Right lobe of liver (tissue), 6 donors: ENCODE measurements at regions not wholly inside any gene's neighbourhood (a gene's known extent, or its start where the extent isn't known, plus 50 kb on each side); places are given as distances from the start of the nearest gene placed in this dataset.
"Not testable (repeated sequence)": the region's sequence is repeated elsewhere in the genome, so short reads cannot be mapped to it uniquely, and the experiment has no call there.

Experiments used
- ATAC-seq, 4 donors: fragments of 200-7000 bp; cut with Tn5 transposase; one replicate each; pipeline ENCODE4 v1.9.1; 2020; ENCODE audit warnings: mild to moderate bottlenecking in 4 of 4, moderate library complexity in 4 of 4
- DNase-seq, 3 donors: peaks; one replicate each; pipeline ENCODE4 v3.0.0-alpha.2; 2020
- H3K27ac ChIP-seq, 3 donors: fragments of 200-600 bp; one replicate each; pipeline ENCODE4 v1.8.0; 2022
- H3K27me3 ChIP-seq, 2 donors: fragments of 200-600 bp; one replicate each; pipeline ENCODE4 v1.8.0; 2022
- H3K36me3 ChIP-seq, 4 donors: fragments of 200-600 bp; sonication (generic) in 1 of 4; one replicate each; pipeline versions ENCODE4 v1.5.1 to v1.8.0; 2017 to 2022; ENCODE audit warnings: control low read depth in 1 of 4
- H3K4me1 ChIP-seq, 4 donors: fragments of 200-600 bp; sonication (generic) in 1 of 4; one replicate each; pipeline versions ENCODE4 v1.5.1 to v1.8.0; 2017 to 2022; ENCODE audit warnings: control low read depth in 1 of 4
- H3K4me3 ChIP-seq, 3 donors: fragments of 200-600 bp; one replicate each; pipeline ENCODE4 v1.8.0; 2022
- H3K9me3 ChIP-seq, 4 donors: fragments of 200-600 bp; sonication (generic) in 1 of 4; one replicate each; pipeline versions ENCODE4 v1.5.1 to v1.8.0; 2017 to 2022; ENCODE audit warnings: control low read depth in 1 of 4
- POLR2A ChIP-seq: fragments of 450-650 bp; IDR thresholded peaks from one replicate; pipeline ENCODE4 v1.6.1; 2017; ENCODE audit warnings: antibody characterized with exemption, mild to moderate bottlenecking
- WGBS: methylation state at CpG from one replicate; pipeline ENCODE4 v1.1.6; 2018; ENCODE audit warnings: low coverage, low lambda C conversion rate; ENCODE audit not compliant: insufficient coverage; ENCODE audit errors: missing lambda C conversion rate; 5-methylcytosine and 5-hydroxymethylcytosine counted together
- intact Hi-C, 2 donors: fragments of 100-400 bp; cut with DNase I; formaldehyde crosslinking; loops; one replicate each; pipeline versions ENCODE4 v1.11.2 to v1.14.1; 2022
- TF ChIP-seq, protein P1 (sequence below), 4 donors: fragments of 200-600 bp in 3 of 4; fragments of 450-650 bp in 1 of 4; IDR thresholded peaks; one replicate each; pipeline versions ENCODE4 v1.5.1 to v1.8.0; 2016 to 2022; ENCODE audit warnings: antibody characterized with exemption in 4 of 4, mild to moderate bottlenecking in 2 of 4
- donor health status: DM: no; HTN: yes; CAD: no.
- donor health status: DM: no; HTN: no; CAD: no.
- donor health status: DM: no; HTN: no; CAD: no.
- donor health status: DM: no; HTN: yes; CAD: no.
- donor health status: DM: no; HTN: yes; CAD: no.

DNA sequence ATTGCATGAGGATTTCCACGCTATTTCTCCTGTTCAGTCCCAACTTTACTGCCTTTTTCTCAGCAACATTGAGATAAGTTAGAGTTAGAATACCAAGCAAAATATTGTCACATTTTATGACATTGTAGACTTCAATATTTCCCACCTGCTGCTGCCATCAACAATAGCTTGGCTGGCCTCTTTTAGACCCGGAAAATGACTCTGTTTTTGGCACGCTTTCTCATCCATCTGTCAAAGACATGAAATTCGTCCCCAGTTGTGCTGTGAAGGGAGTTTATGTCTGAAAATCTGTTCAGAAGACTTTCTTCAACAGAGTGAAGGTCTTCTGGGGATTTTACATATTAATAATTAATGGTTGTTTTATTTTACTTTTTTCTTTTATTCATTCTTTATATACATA is 857.3 kb downstream of the FRK start:
- ATAC-seq, result no peak
- intact Hi-C loops, result no loop called here
- Histone ChIP-seq H3K36me3 (no peaks in the 10 kb centered on the region), H3K4me3 (no peak overlapping the region), H3K4me1 (no peaks in the 10 kb centered on the region), H3K27me3 (no peaks in the 10 kb centered on the region), H3K9me3 (no peaks in the 10 kb centered on the region), H3K27ac (no peak overlapping the region)
- DNase-seq, result no peak
- TF ChIP-seq, protein P1, sequence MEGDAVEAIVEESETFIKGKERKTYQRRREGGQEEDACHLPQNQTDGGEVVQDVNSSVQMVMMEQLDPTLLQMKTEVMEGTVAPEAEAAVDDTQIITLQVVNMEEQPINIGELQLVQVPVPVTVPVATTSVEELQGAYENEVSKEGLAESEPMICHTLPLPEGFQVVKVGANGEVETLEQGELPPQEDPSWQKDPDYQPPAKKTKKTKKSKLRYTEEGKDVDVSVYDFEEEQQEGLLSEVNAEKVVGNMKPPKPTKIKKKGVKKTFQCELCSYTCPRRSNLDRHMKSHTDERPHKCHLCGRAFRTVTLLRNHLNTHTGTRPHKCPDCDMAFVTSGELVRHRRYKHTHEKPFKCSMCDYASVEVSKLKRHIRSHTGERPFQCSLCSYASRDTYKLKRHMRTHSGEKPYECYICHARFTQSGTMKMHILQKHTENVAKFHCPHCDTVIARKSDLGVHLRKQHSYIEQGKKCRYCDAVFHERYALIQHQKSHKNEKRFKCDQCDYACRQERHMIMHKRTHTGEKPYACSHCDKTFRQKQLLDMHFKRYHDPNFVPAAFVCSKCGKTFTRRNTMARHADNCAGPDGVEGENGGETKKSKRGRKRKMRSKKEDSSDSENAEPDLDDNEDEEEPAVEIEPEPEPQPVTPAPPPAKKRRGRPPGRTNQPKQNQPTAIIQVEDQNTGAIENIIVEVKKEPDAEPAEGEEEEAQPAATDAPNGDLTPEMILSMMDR (IDR thresholded peaks at IDR 0.05), result no peak
- no peak for TF ChIP-seq POLR2A
- 40% methylated on average over 4 of the region's 4 CpGs for WGBS

DNA sequence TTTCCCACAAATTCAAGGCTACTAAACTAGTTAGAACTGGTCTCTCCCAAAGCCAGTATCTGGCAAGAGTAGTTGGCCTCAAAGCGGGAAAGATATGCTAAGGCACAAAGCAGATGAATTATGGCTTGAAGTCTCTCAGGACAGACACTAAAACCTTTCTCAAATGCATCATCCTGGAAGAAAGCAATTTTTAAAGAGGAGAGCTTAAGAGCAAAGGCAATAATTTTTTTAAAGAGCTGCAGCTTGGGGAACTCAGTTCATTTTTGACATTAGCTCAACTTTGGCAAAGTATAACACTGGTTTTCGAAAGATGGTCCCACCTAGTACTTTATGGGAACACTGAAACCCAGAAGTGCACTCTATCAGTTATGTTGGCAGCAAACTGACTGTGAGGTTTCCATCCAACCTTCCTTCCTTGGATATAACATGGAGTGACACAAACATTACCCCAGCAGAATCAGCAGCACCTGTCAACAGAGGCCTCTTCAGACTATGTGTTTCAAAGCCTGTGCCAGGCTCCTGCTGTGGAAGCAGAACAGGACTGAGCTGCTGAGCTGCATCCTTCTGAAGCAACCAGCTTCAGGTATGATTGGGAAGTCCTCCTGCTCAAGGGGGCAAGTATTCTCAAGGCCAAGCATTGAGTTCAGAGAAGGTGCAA is 852.3 kb upstream of the HS3ST5 start:
- 88% methylated on average over 1 of the region's 2 CpGs for WGBS
- no peak for TF ChIP-seq POLR2A
- TF ChIP-seq, protein P1 (IDR thresholded peaks at IDR 0.05), result no peak
- intact Hi-C loops, result no loop called here

DNA sequence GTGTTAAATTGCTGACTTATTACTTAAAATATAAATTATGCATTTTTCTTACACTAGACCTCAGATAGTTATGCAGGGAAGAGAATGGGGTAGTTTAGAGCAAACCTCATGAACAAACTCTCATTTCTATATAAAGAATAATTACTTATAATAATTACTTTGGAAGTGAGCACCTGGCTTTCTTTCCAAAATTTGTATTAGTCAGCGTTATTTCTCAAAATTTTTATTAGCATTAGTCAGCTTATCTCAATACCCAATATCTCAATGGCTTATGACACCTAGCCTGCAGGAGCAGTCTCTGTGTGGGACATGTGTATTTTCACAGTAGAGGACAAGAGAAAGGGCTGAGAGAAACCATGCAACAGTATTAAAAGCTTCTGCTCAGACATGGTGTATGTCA is 849.2 kb upstream of the HS3ST5 start:
- no peak for DNase-seq
- Histone ChIP-seq H3K4me1 (no peaks in the 10 kb centered on the region), H3K27me3 (no peaks in the 10 kb centered on the region), H3K27ac (no peak overlapping the region), H3K9me3 (no peaks in the 10 kb centered on the region), H3K36me3 (no peaks in the 10 kb centered on the region), H3K4me3 (no peak overlapping the region)
- no peak for TF ChIP-seq POLR2A
- TF ChIP-seq, protein P1 (IDR thresholded peaks at IDR 0.05), result no peak
- no peak for ATAC-seq
- intact Hi-C loops, result no loop called here
- 67% methylated on average over 1 of the region's 1 CpG for WGBS

More for the DNA sequence above, 852.3 kb upstream of the HS3ST5 start:
- DNase-seq, result no peak
- Histone ChIP-seq H3K27me3 (no peaks in the 10 kb centered on the region), H3K9me3 (no peaks in the 10 kb centered on the region), H3K4me1 (no peaks in the 10 kb centered on the region), H3K36me3 (no peaks in the 10 kb centered on the region), H3K4me3 (no peak overlapping the region), H3K27ac (no peak overlapping the region)
- ATAC-seq, result no peak

DNA sequence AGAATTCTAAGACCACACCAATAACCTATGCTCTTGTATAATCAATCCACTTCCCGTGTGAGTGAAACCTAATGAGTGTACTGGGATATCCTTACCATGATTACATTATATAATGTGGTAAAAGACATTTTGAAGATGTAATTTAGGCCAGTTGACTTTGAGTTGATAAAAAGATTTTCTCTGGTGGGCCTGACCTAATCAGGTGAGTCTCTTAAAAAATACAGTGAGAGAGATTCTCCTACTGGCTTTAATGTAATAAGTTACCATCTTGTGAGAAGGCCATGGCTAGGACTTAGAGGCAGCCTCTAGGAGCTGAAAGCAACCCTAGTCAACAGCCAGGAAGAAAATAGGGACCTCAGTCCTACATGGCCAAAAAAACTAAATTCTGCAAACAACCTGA is 847.7 kb upstream of the HS3ST5 start:
- no peak for ATAC-seq
- no peaks in the 10 kb centered on the region for H3K9me3 ChIP-seq
- H3K36me3 ChIP-seq, result no peaks in the 10 kb centered on the region
- no peaks in the 10 kb centered on the region for H3K27me3 ChIP-seq
- no peak for TF ChIP-seq POLR2A
- TF ChIP-seq, protein P1 (IDR thresholded peaks at IDR 0.05), result no peak
- no peak overlapping the region for H3K27ac ChIP-seq
- H3K4me3 ChIP-seq, result no peak overlapping the region
- DNase-seq, result no peak
- intact Hi-C loops, result no loop called here
- 71% methylated on average over 1 of the region's 1 CpG for WGBS
- no peaks in the 10 kb centered on the region for H3K4me1 ChIP-seq

DNA sequence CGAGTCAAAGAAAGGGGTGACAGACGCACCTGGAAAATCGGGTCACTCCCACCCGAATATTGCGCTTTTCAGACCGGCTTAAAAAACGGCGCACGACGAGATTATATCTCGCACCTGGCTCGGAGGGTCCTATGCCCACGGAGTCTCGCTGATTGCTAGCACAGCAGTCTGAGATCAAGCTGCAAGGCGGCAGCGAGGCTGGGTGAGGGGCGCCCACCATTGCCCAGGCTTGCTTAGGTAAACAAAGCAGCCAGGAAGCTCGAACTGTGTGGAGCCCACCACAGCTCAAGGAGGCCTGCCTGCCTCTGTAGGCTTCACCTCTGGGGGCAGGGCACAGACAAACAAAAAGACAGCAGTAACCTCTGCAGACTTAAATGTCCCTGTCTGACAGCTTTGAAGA is 832.6 kb upstream of the HS3ST5 start:
- DNase-seq, H3K4me3 ChIP-seq, H3K9me3 ChIP-seq, H3K27me3 ChIP-seq, intact Hi-C loops, H3K36me3 ChIP-seq, H3K27ac ChIP-seq, H3K4me1 ChIP-seq, ATAC-seq: not testable (repeated sequence)
- WGBS, result 85% methylated on average over 4 of the region's 18 CpGs

DNA sequence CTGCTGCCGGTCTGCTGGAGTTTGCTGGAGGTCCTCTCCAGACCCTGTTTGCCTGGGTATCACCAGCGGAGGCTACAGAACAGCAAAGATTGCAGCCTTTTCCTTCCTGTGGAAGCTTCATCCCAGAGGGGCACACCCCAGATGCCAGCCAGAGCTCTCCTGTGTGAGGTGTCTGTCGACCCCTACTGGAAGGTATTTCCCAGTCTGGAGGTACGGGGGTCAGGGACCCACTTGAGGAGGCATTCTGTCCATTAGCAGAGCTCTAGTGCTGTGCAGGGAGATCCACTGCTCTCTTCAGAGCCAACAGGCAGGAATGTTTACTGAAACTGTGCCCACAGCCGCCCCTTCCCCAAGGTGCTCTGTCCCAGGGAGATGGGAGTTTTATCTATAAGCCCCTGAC is 823.1 kb upstream of the HS3ST5 start:
- DNase-seq, H3K9me3 ChIP-seq, H3K27ac ChIP-seq, H3K36me3 ChIP-seq, intact Hi-C loops, ATAC-seq, H3K27me3 ChIP-seq, H3K4me1 ChIP-seq, H3K4me3 ChIP-seq: not testable (repeated sequence)
- WGBS, result 62% methylated on average over 3 of the region's 5 CpGs
